ENCODE measurements at regions not wholly inside any gene's neighbourhood (a gene's known extent, or its start where the extent isn't known, plus 50 kb on each side); places are given as distances from the start of the nearest gene placed in this dataset.

DNA sequence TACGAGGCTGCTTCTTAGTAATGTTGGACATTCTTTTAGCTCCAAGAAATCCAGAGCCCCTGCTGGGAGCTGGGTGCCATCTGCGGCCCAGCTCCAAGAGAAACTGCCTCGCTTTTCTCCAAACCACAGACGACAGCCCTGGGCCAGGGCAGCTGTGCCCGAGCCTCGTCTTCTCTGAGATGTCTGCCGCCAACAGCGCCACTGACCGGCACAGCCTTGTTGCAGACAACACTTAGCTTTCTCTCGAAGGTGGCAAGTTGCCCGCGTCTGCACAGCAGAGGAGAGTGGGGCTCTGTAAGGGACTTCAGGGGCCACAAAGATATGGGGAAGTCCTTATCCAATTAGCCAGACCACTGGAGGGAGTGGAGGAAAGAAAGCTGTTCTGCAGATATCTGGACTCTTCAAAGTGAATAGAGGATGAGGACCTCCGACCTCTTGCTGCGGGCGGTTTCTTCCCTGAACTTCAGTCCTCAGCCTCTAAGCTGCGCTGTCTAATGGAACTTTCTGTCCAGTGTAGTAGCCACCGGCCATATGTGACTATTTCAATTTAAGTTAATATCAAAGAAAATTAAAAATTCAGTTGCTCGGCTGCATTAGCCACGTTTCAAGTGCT, 63.9 kb upstream of the DISP3 start:
- no peak for DNase-seq

DNA sequence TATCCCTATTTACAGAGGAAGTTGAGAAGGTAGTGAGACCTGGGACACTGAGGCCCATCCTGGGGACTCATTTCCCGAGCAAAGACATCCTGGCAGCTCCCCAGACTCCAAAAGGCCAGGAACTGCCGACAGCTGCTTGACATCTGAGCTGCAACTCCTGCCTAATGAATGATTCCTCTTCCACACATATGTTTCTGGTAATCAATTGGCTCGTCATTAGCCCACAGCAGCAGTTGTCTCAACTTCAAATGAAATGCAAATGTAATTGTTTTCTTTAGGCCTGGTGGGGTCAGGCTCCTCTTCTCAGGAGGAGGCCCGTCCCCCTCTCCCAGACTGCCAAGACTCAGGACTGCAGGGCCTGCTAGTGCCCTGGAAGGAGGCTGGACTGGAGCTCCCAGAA, 61.8 kb upstream of the DISP3 start:
- DNase-seq, result no peak

DNA sequence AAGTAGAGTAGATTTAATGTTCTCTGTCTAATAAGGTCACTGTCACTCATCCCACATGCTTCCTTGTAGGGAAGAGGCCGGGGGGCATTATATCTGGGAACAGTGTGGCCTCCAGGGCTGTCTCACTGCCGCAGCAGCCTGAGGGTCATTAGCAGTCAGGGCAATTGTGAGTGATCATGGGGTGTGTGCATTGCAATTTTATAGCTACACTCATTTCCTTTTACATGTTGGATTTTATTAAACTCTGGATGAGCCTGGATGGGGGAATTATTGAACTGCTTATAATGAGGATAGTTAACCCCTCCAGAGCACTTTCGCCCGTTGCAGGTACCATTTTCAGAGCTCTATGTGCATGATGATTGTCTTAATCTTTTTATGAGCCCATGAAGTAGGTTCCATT, 60.9 kb upstream of the DISP3 start:
- DNase-seq, result no peak

DNA sequence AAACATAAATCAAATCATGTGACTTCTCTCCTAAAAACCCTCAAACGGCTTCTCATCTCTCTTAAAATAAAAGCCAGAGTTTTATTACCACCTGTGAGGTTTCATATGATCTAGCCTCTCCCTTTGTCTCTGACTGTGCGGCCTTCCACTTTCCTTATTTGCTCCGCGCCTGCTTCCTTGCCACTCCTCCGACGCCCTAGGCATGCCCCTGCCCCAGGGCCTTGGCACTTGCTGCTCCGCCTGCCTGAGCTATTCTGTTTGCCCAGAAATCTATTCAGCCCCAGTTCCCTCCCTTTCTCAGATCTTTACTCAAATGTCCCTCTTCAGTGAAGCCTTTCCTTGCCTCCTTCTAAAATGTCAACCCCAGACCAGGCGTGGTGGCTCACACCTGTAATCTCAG, 57.5 kb upstream of the DISP3 start:
- no peak for DNase-seq

DNA sequence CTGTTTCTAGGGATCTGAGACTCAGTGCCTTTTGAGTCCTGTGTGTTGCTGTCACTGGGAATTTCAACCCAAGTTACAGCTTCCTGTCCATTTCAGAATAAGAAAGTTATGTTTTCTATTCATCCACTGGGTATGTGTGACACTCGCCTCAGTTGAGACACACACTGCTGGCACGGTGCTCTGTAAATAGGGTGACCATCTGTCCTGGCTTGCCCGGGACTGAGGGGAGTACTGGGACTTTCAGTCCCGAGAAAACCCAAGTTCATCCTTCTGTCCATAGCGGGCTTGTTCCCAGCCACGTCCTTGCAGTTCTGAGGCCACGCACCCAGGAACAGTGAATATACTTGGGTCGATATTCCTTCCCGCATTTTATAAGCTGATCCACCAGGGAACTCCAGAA, 56.3 kb upstream of the DISP3 start:
- no peak for DNase-seq

DNA sequence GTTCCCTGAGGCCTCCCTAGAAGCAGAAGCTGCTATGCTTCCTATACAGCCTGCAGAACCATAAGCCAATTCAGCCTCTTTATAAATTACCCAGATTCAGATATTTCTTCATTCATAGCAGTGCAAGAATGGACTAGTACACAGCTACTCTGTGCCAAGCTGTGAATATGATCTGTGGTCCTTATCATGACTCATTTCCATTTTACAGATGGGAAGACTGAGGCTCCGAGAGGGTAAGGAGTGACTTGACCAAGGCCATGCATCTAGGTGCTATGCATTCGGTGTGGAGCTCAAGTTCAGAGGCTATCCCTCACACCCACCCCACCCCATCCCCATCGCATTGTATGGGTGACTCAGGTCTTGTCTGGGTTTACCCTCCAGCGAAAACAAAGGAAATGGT, 52.3 kb upstream of the DISP3 start:
- DNase-seq, result no peak

DNA sequence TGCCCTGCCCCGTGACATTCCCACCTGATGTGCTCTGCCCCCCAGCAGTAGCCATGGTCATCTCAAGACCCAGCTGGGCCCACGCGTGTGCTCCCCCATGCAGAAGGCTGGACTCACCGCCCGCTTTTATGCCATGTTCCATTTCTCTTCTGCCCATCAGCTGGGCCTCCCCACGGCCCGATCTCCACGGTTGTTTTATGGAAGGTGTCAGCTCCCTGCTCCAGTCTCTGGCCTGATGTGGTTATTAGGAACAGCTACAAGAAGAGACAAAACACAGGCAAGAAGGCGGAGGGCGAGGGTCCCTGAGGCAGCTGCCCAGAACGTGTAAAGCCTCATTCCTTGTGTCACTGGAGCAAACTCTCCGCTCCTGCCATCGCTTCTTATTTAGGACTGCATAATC, 50.2 kb upstream of the DISP3 start:
- DNase-seq, result no peak
